ENCODE measurements at regions not wholly inside any gene's neighbourhood (a gene's known extent, or its start where the extent isn't known, plus 50 kb on each side); places are given as distances from the start of the nearest gene placed in this dataset.
"Not testable (repeated sequence)": the region's sequence is repeated elsewhere in the genome, so short reads cannot be mapped to it uniquely, and the experiment has no call there.

DNA sequence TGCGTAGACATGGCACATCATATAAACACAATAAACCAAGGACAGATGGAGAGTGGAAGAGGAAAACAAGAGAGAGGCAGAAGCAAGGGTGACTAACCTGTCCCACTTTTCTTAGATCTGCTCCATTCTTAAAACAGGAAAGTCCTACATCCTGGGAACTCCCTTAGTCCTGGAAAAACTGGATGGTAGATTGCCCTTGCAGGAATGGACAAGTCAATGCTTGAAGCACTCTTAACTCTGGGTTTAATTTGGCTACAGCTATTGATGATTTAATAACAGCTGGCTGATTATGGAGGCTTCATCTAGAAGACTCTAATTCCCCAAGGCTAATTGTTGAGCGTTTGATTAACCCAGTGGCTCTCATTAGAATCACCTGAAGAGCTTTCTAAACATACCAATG lies 258.8 kb downstream of the MIAT start:
- no peak for DNase-seq (ENCODE audit: low spot score)

- DNase-seq (ENCODE audit: low spot score): no peak
Observed at GRCh38 chr22:26918226-26918625, 260.8 kb downstream of the MIAT start.

DNA sequence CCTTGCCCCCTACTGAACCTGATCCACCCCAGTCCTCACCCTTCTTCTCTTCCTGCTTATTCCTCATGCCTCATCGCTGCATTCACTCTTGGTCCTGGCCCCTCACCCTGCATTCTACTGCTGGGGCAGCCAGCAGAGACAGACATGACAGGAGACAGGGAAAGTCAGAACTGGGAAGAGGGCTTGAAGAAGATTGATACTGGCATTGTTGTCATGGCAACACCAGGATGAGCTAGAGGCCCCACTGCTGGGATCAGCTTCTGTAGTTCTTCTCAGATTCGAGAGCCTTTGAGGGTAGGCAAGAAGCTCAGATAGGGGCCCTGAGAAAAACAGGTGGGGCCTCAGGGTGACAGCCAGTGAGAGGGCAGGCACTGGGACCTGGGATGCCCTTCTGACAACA lies 264.3 kb downstream of the MIAT start:
- DNase-seq (ENCODE audit: low spot score): no peak

GRCh38 chr22:26922806-26923205 lies 265.4 kb downstream of the MIAT start:
- DNase-seq (ENCODE audit: low spot score): no peak

DNA sequence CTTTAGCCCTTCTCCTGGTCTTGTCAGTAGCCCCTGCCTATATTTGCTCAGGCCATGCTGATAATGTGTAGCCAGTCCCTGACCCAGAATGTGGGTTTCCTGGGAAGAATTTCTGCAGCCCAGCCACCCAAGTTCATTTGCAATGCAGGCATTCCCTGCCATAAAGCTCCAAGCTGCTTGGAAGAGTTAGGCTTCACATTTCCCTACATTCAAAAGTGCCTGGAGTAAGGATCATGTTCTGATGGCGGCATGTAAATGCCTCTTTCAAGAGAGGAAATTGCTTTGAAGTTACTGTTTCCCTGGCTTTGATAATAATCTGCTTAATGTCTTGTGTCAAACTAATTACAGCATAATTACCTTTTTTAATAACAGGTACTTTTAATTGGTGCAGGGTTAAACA lies 266.1 kb downstream of the MIAT start:
- no peak for DNase-seq (ENCODE audit: low spot score)

- no peak for DNase-seq (ENCODE audit: low spot score)
Observed at GRCh38 chr22:26927821-26928220, 270.4 kb downstream of the MIAT start.

DNA sequence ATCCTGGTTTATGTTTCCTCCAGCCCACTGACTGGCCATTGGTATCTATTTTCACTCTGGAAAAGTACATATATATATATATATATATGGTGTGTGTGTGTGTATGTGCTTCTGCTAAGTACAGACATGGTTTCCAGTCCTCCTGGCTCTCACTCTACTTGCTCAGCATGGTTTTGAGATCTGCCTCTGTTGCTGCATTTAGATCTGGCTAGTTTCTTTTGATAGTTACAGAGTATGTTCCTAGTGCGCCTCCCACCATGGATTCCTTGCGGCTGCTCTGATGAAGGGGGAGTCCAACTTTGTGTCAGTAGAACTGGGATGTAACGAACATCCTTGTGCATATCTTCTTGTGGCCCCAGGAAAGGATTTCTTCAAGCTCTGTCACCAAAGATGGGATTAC lies 274.1 kb downstream of the MIAT start:
- DNase-seq (ENCODE audit: low spot score): no peak

- DNase-seq (ENCODE audit: low spot score): no peak
Observed at GRCh38 chr22:26933105-26933590, 275.8 kb downstream of the MIAT start.

DNA sequence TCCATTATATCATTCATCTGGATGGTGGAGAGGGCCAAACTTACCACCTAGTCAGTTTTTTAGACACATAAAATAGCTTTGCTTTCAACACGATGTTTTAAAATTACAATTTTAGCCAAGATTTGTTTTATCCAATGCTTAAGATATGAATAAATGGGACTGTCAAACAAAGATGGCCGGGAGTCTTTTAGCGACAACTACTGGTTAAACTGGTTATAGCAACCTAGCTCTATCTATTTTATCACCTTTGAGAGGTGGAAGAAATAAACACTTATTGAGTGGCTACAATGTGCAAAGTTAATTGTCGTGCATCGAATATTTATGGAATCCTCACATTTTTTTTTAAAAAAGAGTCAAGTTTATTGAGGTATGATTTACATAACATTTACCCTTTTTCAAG lies 279.8 kb downstream of the MIAT start:
- DNase-seq (ENCODE audit: low spot score): no peak

- no peak for DNase-seq (ENCODE audit: low spot score)
Observed at GRCh38 chr22:26939466-26939865, 282.1 kb downstream of the MIAT start.

GRCh38 chr22:26941896-26942636 lies 284.7 kb downstream of the MIAT start:
- no peak for DNase-seq (ENCODE audit: low spot score)

DNA sequence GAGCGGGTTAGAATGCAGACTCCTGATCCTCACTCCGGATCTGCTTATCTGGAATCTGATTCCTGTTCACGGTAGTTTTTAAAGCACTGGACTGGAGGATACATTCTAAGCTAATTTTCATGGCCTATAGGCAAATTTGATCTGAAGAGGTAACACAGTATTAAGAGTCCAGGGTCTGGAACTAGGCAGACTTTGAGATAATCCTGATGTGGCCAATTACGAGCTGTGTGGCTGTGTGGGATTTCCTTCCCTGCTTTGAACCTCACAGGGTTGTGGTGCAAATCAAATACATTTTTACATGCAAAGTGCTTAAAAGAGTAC lies 285.2 kb downstream of the MIAT start:
- no peak for DNase-seq (ENCODE audit: low spot score)

GRCh38 chr22:26945565-26945964 lies 288.2 kb downstream of the MIAT start:
- no peak for DNase-seq (ENCODE audit: low spot score)

DNA sequence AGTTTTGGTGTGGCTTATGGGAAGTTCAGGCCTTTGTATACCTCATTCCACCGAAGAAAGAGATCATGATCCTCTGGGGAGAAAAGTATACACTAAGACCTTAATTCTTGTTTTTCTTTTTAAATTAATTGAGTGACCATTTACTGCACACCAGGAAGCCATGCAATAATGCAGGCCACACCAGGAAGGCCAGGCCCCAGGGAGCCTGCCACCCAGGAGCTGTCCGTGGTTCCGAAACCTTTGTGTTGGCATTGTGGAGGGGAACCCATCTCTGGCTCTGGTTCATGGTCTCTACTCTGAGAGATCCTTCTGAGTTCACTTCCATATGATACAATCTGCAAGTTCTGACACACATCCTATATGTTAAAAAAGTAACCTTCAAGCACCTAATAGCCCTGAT lies 291.8 kb downstream of the MIAT start:
- no peak for DNase-seq (ENCODE audit: low spot score)

- not testable (repeated sequence) for DNase-seq (ENCODE audit: low spot score)
Observed at GRCh38 chr22:26951139-26951538, 293.8 kb downstream of the MIAT start.

GRCh38 chr22:26952004-26952403 lies 294.6 kb downstream of the MIAT start:
- DNase-seq (ENCODE audit: low spot score): no peak

DNA sequence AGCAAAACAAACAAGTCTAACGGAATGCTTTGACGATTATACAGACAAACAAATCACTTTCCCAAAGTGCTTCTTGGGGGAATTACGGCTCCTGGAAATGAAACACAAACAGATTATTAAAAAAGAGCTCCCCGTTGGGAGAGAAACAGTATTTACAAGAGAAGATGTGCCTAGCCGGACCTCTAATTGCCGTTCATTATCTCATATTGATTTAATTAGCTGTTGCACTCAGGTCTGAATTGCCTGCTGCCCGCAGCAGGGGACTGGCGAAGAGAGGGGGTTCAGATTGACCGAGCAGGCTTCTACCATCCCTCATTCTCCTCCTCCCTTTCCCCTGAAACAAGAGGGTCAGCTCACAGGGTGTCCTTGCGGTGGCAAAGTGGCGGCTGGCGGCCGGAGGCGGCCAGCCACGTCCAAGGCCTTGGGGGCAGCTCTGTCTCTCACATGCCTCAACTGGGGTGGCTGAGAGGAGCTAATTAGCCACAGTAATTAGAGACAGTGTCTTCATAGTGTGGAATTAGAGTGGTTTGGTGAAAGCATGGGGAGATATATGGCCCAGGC lies 295.1 kb downstream of the MIAT start:
- no peak for DNase-seq (ENCODE audit: low spot score)

DNA sequence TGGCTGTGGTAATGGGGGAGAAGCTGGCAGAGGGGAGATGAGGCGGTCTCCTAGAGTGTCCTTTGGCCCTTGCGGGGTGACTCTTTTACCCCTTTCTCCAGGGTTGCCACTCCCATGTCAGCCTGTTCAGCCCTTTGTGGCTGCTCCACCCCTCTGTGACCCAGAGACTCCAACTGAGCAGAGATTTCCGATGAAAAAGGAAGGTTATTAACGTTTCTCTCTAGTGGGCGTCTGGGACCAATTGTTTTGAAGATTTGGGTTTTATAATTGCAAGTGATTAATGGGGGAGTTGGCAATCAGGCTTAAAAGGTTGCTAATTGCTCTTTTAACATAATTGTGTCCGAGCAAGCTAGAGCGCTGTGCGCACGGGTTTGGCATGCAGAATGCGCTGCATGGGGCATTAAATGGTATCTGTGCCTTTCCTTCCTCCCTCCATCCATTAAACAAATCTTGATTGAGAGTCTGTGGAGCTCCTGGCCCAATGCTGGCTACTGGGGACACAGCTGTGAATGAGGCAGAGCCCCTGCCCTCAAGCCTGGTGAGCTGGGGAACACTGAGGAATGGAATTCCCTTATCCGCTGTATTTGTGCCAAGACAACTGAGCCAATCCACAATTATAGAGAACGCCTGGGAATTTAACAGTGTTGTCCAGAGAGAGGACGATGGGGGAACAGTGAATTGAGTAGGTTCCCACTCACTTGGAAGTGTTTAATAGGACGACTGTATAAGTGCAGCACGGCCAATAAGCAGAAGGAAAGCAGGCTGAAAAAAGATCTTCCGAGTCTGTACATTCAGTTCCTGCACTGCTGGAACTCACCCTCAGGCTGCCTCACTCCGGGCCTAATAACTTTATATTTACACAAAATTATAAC lies 295.9 kb downstream of the MIAT start:
- no peak for DNase-seq (ENCODE audit: low spot score)

DNA sequence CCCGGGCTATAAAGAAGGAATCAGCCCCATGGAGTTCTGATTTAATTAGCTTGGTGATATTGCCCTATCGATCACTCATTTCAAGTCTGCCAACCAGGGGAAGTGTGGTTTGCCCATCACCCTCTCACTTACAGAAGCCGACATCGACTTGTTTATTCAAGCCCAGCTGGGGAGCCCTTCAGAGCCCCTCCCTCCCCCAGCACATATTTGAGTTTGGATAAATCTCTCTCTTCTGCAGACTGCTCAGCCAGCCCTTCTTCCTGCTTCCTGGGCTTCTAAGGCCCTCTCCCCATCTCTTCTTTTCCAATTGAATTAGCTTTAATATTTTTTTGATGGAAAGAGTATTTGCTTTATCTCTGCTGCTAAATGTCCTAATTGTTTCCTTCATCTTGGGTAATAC lies 299.0 kb downstream of the MIAT start:
- no peak for DNase-seq (ENCODE audit: low spot score)

GRCh38 chr22:26957176-26957575 lies 299.8 kb downstream of the MIAT start:
- DNase-seq (ENCODE audit: low spot score): no peak

DNA sequence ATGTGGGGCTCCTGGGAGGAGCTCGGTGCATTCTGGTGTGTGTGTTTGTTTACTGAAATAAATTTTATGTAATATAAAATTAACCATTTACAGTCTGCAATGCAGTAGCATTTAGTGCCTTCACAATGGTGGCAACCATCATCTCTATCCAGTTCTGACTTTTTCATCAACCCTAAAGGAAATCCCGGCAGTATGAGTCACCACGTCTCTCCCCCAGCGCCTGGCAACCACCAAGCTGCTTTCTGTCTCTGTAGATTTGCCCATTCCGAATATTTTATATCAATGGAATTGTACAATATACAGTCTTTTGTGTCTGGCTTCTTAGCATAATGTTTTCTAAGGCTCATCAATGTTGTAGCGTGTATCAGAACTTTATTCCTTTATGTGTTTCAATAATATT lies 300.5 kb downstream of the MIAT start:
- DNase-seq (ENCODE audit: low spot score): no peak

DNA sequence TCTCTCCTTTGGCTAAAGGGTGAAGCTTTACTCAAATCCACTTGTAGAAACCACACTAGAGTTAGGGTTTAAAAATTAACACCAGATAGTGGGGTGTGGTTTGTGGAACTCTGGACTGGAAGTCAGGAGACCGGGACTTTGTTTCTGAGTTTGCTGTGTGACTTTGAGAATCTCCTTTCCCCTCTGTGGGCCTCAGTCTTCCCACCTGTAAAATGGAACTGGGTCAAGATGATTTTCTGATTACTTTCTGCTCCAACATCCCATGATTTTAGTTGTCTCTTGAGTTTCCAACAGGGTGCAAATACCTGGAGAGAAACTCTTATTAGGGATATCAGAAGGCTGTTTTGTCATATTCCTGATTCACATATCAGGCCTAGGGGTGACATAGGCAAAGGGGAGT lies 301.0 kb downstream of the MIAT start:
- DNase-seq (ENCODE audit: low spot score): no peak

All from mesenteric fat pad (tissue), 1 donor.